C4-2B (cell line): ENCODE measurements at regions not wholly inside any gene's neighbourhood (a gene's known extent, or its start where the extent isn't known, plus 50 kb on each side); places are given as distances from the start of the nearest gene placed in this dataset.
"Not testable (repeated sequence)": the region's sequence is repeated elsewhere in the genome, so short reads cannot be mapped to it uniquely, and the experiment has no call there.

Experiments used
- H3K27ac ChIP-seq: fragments of 450-650 bp; 2 replicates; pipeline ENCODE4 v1.5.1; 2017
- CTCF ChIP-seq: fragments of 450-650 bp; conservative IDR thresholded peaks from 2 replicates; pipeline ENCODE4 v1.5.1; 2017; ENCODE audit warnings: mild to moderate bottlenecking
- ZFX ChIP-seq: fragments of 450-650 bp; IDR thresholded peaks from 2 replicates; pipeline ENCODE4 v1.6.1; 2017

- peak overlapping the region; percentile 32 for H3K27ac ChIP-seq
- TF ChIP-seq ZFX (no peak), CTCF (no peak)
Measured at GRCh38 chr13:111625526-111626315, 305.3 kb downstream of the TEX29 start.

GRCh38 chr13:111626371-111627305 lies 306.2 kb downstream of the TEX29 start:
- peak overlapping the region; percentile 32 for H3K27ac ChIP-seq
- TF ChIP-seq ZFX: no peak
- TF ChIP-seq CTCF: no peak

GRCh38 chr13:111627596-111627995 lies 307.2 kb downstream of the TEX29 start:
- no peak for TF ChIP-seq ZFX
- no peak for TF ChIP-seq CTCF
- no peak overlapping the region; the same call in 1 of the 2 replicates for H3K27ac ChIP-seq

GRCh38 chr13:111629016-111629415 lies 308.6 kb downstream of the TEX29 start:
- H3K27ac ChIP-seq: no peak overlapping the region
- TF ChIP-seq CTCF (no peak), ZFX (no peak)

- TF ChIP-seq ZFX: no peak
- TF ChIP-seq CTCF: no peak
Measured at GRCh38 chr13:111629457-111629856, 309.0 kb downstream of the TEX29 start.

GRCh38 chr13:111629926-111630325 lies 309.5 kb downstream of the TEX29 start:
- TF ChIP-seq ZFX (no peak), CTCF (no peak)
- H3K27ac ChIP-seq: no peak overlapping the region

More at GRCh38 chr13:111629457-111629856, 309.0 kb downstream of the TEX29 start:
- H3K27ac ChIP-seq: no peak overlapping the region

GRCh38 chr13:111630406-111630805 lies 310.0 kb downstream of the TEX29 start:
- TF ChIP-seq ZFX (no peak), CTCF (no peak)
- H3K27ac ChIP-seq: no peak overlapping the region

GRCh38 chr13:111631271-111631670 lies 310.8 kb downstream of the TEX29 start:
- not testable (repeated sequence) for H3K27ac ChIP-seq
